ENCODE measurements at regions not wholly inside any gene's neighbourhood (a gene's known extent, or its start where the extent isn't known, plus 50 kb on each side); places are given as distances from the start of the nearest gene placed in this dataset.

DNA sequence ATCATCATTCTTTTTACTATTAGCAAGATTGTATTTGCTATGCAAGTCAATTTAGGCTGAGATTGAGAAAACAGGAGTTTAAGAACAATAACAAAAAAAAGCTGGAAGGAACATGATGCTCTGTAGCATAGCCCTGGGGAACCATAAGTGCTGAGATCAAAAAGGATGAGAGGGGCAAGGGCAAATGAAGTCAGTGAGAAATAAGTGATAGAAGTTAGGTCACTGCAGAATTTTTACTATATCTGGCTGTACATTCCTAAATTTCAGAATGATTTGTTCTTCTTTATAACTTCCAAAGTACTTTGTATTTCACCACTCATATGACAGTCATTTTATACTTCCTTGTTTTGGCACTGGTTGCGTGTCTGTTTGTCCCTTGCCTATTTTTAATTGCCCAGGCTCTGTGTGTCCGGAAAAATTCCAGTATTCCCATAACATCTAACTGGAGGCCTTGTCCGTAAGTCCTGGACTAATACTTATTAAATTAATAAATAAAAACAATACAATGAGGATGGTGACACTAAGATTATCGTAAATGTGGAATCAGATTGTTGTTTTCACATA lies 444.7 kb downstream of the TENT5A start:
- ChIA-PET SMC1A (ENCODE audit: uncharacterized antibody, unreplicated experiment) (no interaction called here), CTCF (no interaction called here), POLR2A (no interaction called here), RAD21 (ENCODE audit: unreplicated experiment) (no interaction called here)
- no peak overlapping the region for H3K27ac ChIP-seq (ENCODE audit: control insufficient read depth, insufficient read depth)
- no peaks in the 10 kb centered on the region for H4K20me1 ChIP-seq (ENCODE audit: control insufficient read depth, insufficient read depth)
- WGBS (ENCODE audit: insufficient coverage, insufficient replicate concordance, low lambda C conversion rate, missing lambda C conversion rate), result 23% methylated on average over 4 of the region's 4 CpGs
- no peaks in the 10 kb centered on the region for H3K79me2 ChIP-seq (ENCODE audit: control insufficient read depth, insufficient read depth, low read length)
- no TSS peak for BruUV-seq (replicated peaks)
- no peak overlapping the region for H3K4me3 ChIP-seq
- no peak overlapping the region for H3K9ac ChIP-seq (ENCODE audit: control insufficient read depth, insufficient read depth, low read length)
- DNase-seq (ENCODE audit: low read depth, low spot score) (no peak), FAIRE-seq (no peak), ATAC-seq (no peak)
- no peak overlapping the region for H3K4me2 ChIP-seq (ENCODE audit: control insufficient read depth, insufficient read depth)
- in situ Hi-C loops (cut with MboI), result no loop called here
- H2AFZ ChIP-seq (ENCODE audit: control insufficient read depth, low read depth, low read length), result no peak overlapping the region
- H3K36me3 ChIP-seq (ENCODE audit: control insufficient read depth in 2 of 2, insufficient read depth in 2 of 2, low read length in 1 of 2), result no peaks in the 10 kb centered on the region
- H3K27me3 ChIP-seq (replicated peaks in 1 of 2; ENCODE audit: control insufficient read depth in 2 of 2, insufficient read depth in 2 of 2, low read length in 1 of 2), result no peaks in the 10 kb centered on the region
- intact Hi-C loops (cut with micrococcal nuclease; ENCODE audit: unreplicated experiment), result no loop called here
- H3K9me3 ChIP-seq (replicated peaks; ENCODE audit: control insufficient read depth, insufficient read depth, low read length), result no peaks in the 10 kb centered on the region
- H3K4me1 ChIP-seq (ENCODE audit: control insufficient read depth, insufficient read depth, low read length), result no peaks in the 10 kb centered on the region
- TF ChIP-seq NRF1 (conservative IDR thresholded peaks at IDR 0.05; ENCODE audit: low read depth, low read length) (no peak), CBX5 (IDR thresholded peaks at IDR 0.05; ENCODE audit: low read depth) (no peak), GABPA (IDR thresholded peaks at IDR 0.05; ENCODE audit: low read depth) (no peak), HDAC2 (IDR thresholded peaks at IDR 0.05) (no peak), TAF1 (IDR thresholded peaks at IDR 0.05; ENCODE audit: borderline replicate concordance, low read depth, low read length) (no peak), CEBPB (IDR thresholded peaks at IDR 0.05; ENCODE audit: borderline replicate concordance in 1 of 2, low read depth in 2 of 2, low read length in 2 of 2) (no peak), SP1 (IDR thresholded peaks at IDR 0.05; ENCODE audit: low read depth, low read length) (no peak)
- TF ChIP-seq, protein P1, sequence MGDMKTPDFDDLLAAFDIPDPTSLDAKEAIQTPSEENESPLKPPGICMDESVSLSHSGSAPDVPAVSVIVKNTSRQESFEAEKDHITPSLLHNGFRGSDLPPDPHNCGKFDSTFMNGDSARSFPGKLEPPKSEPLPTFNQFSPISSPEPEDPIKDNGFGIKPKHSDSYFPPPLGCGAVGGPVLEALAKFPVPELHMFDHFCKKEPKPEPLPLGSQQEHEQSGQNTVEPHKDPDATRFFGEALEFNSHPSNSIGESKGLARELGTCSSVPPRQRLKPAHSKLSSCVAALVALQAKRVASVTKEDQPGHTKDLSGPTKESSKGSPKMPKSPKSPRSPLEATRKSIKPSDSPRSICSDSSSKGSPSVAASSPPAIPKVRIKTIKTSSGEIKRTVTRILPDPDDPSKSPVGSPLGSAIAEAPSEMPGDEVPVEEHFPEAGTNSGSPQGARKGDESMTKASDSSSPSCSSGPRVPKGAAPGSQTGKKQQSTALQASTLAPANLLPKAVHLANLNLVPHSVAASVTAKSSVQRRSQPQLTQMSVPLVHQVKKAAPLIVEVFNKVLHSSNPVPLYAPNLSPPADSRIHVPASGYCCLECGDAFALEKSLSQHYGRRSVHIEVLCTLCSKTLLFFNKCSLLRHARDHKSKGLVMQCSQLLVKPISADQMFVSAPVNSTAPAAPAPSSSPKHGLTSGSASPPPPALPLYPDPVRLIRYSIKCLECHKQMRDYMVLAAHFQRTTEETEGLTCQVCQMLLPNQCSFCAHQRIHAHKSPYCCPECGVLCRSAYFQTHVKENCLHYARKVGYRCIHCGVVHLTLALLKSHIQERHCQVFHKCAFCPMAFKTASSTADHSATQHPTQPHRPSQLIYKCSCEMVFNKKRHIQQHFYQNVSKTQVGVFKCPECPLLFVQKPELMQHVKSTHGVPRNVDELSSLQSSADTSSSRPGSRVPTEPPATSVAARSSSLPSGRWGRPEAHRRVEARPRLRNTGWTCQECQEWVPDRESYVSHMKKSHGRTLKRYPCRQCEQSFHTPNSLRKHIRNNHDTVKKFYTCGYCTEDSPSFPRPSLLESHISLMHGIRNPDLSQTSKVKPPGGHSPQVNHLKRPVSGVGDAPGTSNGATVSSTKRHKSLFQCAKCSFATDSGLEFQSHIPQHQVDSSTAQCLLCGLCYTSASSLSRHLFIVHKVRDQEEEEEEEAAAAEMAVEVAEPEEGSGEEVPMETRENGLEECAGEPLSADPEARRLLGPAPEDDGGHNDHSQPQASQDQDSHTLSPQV (IDR thresholded peaks at IDR 0.05), result no peak
- TF ChIP-seq, protein P2, sequence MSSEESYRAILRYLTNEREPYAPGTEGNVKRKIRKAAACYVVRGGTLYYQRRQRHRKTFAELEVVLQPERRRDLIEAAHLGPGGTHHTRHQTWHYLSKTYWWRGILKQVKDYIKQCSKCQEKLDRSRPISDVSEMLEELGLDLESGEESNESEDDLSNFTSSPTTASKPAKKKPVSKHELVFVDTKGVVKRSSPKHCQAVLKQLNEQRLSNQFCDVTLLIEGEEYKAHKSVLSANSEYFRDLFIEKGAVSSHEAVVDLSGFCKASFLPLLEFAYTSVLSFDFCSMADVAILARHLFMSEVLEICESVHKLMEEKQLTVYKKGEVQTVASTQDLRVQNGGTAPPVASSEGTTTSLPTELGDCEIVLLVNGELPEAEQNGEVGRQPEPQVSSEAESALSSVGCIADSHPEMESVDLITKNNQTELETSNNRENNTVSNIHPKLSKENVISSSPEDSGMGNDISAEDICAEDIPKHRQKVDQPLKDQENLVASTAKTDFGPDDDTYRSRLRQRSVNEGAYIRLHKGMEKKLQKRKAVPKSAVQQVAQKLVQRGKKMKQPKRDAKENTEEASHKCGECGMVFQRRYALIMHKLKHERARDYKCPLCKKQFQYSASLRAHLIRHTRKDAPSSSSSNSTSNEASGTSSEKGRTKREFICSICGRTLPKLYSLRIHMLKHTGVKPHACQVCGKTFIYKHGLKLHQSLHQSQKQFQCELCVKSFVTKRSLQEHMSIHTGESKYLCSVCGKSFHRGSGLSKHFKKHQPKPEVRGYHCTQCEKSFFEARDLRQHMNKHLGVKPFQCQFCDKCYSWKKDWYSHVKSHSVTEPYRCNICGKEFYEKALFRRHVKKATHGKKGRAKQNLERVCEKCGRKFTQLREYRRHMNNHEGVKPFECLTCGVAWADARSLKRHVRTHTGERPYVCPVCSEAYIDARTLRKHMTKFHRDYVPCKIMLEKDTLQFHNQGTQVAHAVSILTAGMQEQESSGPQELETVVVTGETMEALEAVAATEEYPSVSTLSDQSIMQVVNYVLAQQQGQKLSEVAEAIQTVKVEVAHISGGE (CRISPR knock-in tag; IDR thresholded peaks at IDR 0.05), result no peak
- TF ChIP-seq, protein P3, sequence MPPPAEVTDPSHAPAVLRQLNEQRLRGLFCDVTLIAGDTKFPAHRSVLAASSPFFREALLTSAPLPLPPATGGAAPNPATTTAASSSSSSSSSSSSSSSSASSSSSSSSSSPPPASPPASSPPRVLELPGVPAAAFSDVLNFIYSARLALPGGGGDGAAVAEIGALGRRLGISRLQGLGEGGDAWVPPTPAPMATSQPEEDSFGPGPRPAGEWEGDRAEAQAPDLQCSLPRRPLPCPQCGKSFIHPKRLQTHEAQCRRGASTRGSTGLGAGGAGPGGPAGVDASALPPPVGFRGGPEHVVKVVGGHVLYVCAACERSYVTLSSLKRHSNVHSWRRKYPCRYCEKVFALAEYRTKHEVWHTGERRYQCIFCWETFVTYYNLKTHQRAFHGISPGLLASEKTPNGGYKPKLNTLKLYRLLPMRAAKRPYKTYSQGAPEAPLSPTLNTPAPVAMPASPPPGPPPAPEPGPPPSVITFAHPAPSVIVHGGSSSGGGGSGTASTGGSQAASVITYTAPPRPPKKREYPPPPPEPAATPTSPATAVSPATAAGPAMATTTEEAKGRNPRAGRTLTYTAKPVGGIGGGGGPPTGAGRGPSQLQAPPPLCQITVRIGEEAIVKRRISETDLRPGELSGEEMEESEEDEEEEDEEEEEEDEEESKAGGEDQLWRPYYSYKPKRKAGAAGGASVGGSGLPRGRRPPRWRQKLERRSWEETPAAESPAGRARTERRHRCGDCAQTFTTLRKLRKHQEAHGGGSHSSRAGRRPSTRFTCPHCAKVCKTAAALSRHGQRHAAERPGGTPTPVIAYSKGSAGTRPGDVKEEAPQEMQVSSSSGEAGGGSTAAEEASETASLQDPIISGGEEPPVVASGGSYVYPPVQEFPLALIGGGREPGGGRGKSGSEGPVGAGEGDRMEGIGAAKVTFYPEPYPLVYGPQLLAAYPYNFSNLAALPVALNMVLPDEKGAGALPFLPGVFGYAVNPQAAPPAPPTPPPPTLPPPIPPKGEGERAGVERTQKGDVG (CRISPR knock-in tag; IDR thresholded peaks at IDR 0.05), result no peak
- TF ChIP-seq, protein P4, sequence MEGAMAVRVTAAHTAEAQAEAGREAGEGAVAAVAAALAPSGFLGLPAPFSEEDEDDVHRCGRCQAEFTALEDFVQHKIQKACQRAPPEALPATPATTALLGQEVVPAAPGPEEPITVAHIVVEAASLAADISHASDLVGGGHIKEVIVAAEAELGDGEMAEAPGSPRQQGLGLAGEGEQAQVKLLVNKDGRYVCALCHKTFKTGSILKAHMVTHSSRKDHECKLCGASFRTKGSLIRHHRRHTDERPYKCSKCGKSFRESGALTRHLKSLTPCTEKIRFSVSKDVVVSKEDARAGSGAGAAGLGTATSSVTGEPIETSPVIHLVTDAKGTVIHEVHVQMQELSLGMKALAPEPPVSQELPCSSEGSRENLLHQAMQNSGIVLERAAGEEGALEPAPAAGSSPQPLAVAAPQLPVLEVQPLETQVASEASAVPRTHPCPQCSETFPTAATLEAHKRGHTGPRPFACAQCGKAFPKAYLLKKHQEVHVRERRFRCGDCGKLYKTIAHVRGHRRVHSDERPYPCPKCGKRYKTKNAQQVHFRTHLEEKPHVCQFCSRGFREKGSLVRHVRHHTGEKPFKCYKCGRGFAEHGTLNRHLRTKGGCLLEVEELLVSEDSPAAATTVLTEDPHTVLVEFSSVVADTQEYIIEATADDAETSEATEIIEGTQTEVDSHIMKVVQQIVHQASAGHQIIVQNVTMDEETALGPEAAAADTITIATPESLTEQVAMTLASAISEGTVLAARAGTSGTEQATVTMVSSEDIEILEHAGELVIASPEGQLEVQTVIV (IDR thresholded peaks at IDR 0.05; ENCODE audit: borderline replicate concordance, partially characterized antibody), result no peak
